ENCODE measurements at regions not wholly inside any gene's neighbourhood (a gene's known extent, or its start where the extent isn't known, plus 50 kb on each side); places are given as distances from the start of the nearest gene placed in this dataset.

DNA sequence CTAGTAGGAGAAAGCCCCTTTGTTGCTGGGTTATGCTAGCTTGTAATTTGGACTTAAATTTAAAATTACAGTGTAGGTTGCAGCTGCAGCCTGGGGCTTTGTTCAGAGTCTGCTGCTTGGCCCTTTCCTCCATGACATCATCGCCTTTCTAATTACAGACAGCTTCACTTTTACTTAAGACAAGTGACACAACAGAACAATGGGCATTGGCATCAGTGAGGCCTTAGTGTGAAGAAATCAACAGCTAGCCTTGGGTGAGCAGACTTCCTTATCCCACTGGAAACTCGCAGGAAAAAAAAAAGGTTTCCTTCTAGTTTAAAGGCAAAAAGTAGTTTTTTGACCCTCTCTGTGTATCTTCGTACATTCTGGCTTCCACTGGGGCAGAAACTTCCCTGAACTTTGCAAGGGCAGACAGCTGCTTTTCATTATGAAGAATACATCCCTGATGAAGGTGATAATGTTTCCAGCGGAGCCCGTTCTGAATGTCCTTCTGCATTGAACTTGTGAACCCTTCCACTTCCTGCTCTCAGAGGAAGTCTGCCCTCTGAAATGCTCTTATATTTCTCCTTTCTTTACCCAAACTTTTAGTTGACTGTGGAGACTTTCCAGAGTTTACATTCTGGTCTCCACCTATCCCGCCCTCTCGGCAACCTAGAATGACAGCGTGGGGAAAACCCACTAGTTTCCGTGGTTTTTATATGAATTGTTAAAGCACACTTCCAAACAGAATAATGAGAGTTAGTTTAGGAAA, 123.2 kb upstream of the FAM9C start:
- Histone ChIP-seq H3K36me3 (replicated peaks; ENCODE audit: low read depth, low read length) (no peaks in the 10 kb centered on the region), H3K27ac (ENCODE audit: low read length) (peak overlapping the region; percentile 55), H2AFZ (ENCODE audit: low read depth, low read length) (peak overlapping the region; percentile 51), H3K4me1 (ENCODE audit: low read length) (peaks cover 19% of the 10 kb centered on the region), H3K9me3 (ENCODE audit: insufficient read depth, low read length) (no peaks in the 10 kb centered on the region), H3K79me2 (ENCODE audit: low read length) (no peaks in the 10 kb centered on the region), H3K4me2 (ENCODE audit: low read length) (peak overlapping the region; percentile 69), H3K4me3 (ENCODE audit: low read length) (peak overlapping the region; percentile 48), H3K27me3 (ENCODE audit: low read depth, low read length) (no peaks in the 10 kb centered on the region), H4K20me1 (ENCODE audit: insufficient read depth, low read length) (no peaks in the 10 kb centered on the region), H3K9ac (ENCODE audit: low read length) (peak overlapping the region; percentile 4; the same call in 1 of the 2 replicates)
- no peak for TF ChIP-seq EZH2phosphoT487 (IDR thresholded peaks at IDR 0.05; ENCODE audit: low read depth)
- TF ChIP-seq, protein P1, sequence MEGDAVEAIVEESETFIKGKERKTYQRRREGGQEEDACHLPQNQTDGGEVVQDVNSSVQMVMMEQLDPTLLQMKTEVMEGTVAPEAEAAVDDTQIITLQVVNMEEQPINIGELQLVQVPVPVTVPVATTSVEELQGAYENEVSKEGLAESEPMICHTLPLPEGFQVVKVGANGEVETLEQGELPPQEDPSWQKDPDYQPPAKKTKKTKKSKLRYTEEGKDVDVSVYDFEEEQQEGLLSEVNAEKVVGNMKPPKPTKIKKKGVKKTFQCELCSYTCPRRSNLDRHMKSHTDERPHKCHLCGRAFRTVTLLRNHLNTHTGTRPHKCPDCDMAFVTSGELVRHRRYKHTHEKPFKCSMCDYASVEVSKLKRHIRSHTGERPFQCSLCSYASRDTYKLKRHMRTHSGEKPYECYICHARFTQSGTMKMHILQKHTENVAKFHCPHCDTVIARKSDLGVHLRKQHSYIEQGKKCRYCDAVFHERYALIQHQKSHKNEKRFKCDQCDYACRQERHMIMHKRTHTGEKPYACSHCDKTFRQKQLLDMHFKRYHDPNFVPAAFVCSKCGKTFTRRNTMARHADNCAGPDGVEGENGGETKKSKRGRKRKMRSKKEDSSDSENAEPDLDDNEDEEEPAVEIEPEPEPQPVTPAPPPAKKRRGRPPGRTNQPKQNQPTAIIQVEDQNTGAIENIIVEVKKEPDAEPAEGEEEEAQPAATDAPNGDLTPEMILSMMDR (IDR thresholded peaks at IDR 0.05; ENCODE audit: low read depth, low read length), result no peak

- Histone ChIP-seq H3K27me3 (ENCODE audit: low read depth, low read length) (no peaks in the 10 kb centered on the region), H3K79me2 (ENCODE audit: low read length) (no peaks in the 10 kb centered on the region), H3K9me3 (ENCODE audit: insufficient read depth, low read length) (no peaks in the 10 kb centered on the region), H3K4me1 (ENCODE audit: low read length) (peaks cover 19% of the 10 kb centered on the region), H2AFZ (ENCODE audit: low read depth, low read length) (no peak overlapping the region), H3K36me3 (replicated peaks; ENCODE audit: low read depth, low read length) (no peaks in the 10 kb centered on the region), H3K27ac (ENCODE audit: low read length) (no peak overlapping the region), H4K20me1 (ENCODE audit: insufficient read depth, low read length) (no peaks in the 10 kb centered on the region), H3K4me3 (ENCODE audit: low read length) (no peak overlapping the region), H3K4me2 (ENCODE audit: low read length) (no peak overlapping the region), H3K9ac (ENCODE audit: low read length) (no peak overlapping the region)
- TF ChIP-seq EZH2phosphoT487 (IDR thresholded peaks at IDR 0.05; ENCODE audit: low read depth), result no peak
- TF ChIP-seq, protein P1 (IDR thresholded peaks at IDR 0.05; ENCODE audit: low read depth, low read length), result no peak
These were observed 121.1 kb upstream of the FAM9C start for GRCh38 chrX:13165266-13166189.

- no peaks in the 10 kb centered on the region for H3K79me2 ChIP-seq (ENCODE audit: low read length)
- no peaks in the 10 kb centered on the region for H4K20me1 ChIP-seq (ENCODE audit: insufficient read depth, low read length)
- no peak overlapping the region for H2AFZ ChIP-seq (ENCODE audit: low read depth, low read length)
These were observed 120.2 kb upstream of the FAM9C start for GRCh38 chrX:13164611-13165010.

More at GRCh38 chrX:13164611-13165010, 120.2 kb upstream of the FAM9C start:
- Histone ChIP-seq H3K4me2 (ENCODE audit: low read length) (no peak overlapping the region), H3K27me3 (ENCODE audit: low read depth, low read length) (no peaks in the 10 kb centered on the region), H3K27ac (ENCODE audit: low read length) (no peak overlapping the region), H3K9me3 (ENCODE audit: insufficient read depth, low read length) (no peaks in the 10 kb centered on the region), H3K36me3 (replicated peaks; ENCODE audit: low read depth, low read length) (no peaks in the 10 kb centered on the region), H3K9ac (ENCODE audit: low read length) (no peak overlapping the region), H3K4me1 (ENCODE audit: low read length) (peaks cover 19% of the 10 kb centered on the region), H3K4me3 (ENCODE audit: low read length) (no peak overlapping the region)
- no peak for TF ChIP-seq EZH2phosphoT487 (IDR thresholded peaks at IDR 0.05; ENCODE audit: low read depth)
- TF ChIP-seq, protein P1 (IDR thresholded peaks at IDR 0.05; ENCODE audit: low read depth, low read length), result no peak
